Activated CD8-positive, alpha-beta T cell treated with anti-CD3 and anti-CD28 coated beads, Interleukin-2, amount 10 ng/mL, durations not matched to agents 7 days and 5 days (primary cell): ENCODE measurements at regions not wholly inside any gene's neighbourhood (a gene's known extent, or its start where the extent isn't known, plus 50 kb on each side); places are given as distances from the start of the nearest gene placed in this dataset.

ENCODE experiments used
- ATAC-seq: fragments of 150-1000 bp; cut with Tn5 transposase; one replicate; pipeline ENCODE4 v1.10.0; 2021; ENCODE audit warnings: moderate library complexity
- CTCF ChIA-PET: fragments of 350-600 bp; sonication (Branson Sonifier 250); formaldehyde crosslinking; loops from one replicate; lab custom pipeline; 2021; ENCODE audit warnings: antibody characterized with exemption; lab: Charles Lee
- POLR2A ChIA-PET: fragments of 350-600 bp; sonication (Branson Sonifier 250); formaldehyde crosslinking; loops from one replicate; lab custom pipeline; 2021; ENCODE audit warnings: antibody characterized with exemption; lab: Charles Lee
- DNase-seq: peaks from one replicate; pipeline ENCODE4 v3.0.0-alpha.2; 2020
- H3K27ac Mint-ChIP-seq: one replicate; pipeline ENCODE4 v1.8.0; 2021; ENCODE audit warnings: mild to moderate bottlenecking, mixed read lengths
- H3K27me3 Mint-ChIP-seq: one replicate; pipeline ENCODE4 v1.8.0; 2021; ENCODE audit warnings: low read depth, mixed read lengths
- H3K36me3 Mint-ChIP-seq: one replicate; pipeline ENCODE4 v1.8.0; 2021; ENCODE audit warnings: low read depth, mixed read lengths
- H3K4me1 Mint-ChIP-seq: one replicate; pipeline ENCODE4 v1.8.0; 2021; ENCODE audit warnings: low read depth, mixed read lengths
- H3K4me3 Mint-ChIP-seq: one replicate; pipeline ENCODE4 v1.8.0; 2021; ENCODE audit warnings: mild to moderate bottlenecking, mixed read lengths
- H3K9me3 Mint-ChIP-seq: one replicate; pipeline ENCODE4 v1.8.0; 2022; ENCODE audit warnings: mixed read lengths; ENCODE audit not compliant: insufficient read depth

DNA sequence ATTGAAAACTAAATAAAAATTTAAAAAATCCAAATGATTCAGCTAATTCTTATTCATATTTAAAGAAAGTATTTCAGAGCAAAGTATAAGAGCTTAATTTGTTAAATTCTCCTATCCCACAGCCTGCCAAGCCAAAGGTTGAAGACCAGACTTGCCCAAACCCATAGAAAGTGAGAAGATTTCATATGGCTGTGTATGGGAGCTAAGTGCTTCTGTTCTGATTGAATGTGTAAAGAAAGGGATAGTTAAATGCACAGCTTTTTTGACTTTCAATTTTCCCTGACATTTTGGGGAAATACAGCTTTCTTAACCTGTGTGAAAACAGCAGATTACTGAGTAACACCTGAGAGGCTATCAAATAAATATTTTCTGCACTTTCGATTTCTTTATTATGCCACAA lies 125.0 kb upstream of the MTAP start:
- ATAC-seq (no peak), DNase-seq (no peak)
- H3K9me3 Mint-ChIP-seq = no peaks in the 10 kb centered on the region
- no peaks in the 10 kb centered on the region for H3K36me3 Mint-ChIP-seq
- no peak overlapping the region for H3K4me3 Mint-ChIP-seq
- peaks cover 2% of the 10 kb centered on the region for H3K27me3 Mint-ChIP-seq
- H3K27ac Mint-ChIP-seq = no peak overlapping the region
- no peaks in the 10 kb centered on the region for H3K4me1 Mint-ChIP-seq
- ChIA-PET POLR2A (no interaction called here), CTCF (interaction anchor here (1.1 to 1.3 kb wide), 2 partner anchors 9 to 118 kb away, joined by 3 read pairs; no protein-coding TSS in a partner anchor)

DNA sequence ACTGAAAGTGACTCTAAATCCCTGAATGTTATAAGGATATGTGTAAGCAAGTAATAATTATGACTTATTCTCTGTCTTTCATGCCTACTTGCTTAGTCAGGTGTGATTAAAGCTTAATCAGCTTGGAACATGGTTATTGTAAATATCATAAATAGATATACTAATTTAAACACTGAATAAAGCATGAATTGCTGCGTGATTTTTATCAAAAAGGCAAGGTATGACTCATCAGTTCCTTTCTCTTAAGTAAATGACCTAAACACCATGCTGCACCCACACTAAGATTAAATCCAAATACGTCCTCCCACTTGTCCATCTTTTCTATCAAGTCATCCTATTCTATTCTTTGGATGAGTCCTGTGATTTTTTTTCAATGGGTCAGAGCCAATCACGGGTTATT lies 124.6 kb upstream of the MTAP start:
- CTCF ChIA-PET = interaction anchor here (1.1 to 1.3 kb wide), 2 partner anchors 9 to 119 kb away, joined by 3 read pairs; no protein-coding TSS in a partner anchor
- Mint-ChIP-seq H3K4me3 (no peak overlapping the region), H3K27me3 (peaks cover 2% of the 10 kb centered on the region), H3K4me1 (no peaks in the 10 kb centered on the region), H3K27ac (no peak overlapping the region), H3K9me3 (no peaks in the 10 kb centered on the region), H3K36me3 (no peaks in the 10 kb centered on the region)
- ATAC-seq (no peak), DNase-seq (no peak)
- POLR2A ChIA-PET = no interaction called here

DNA sequence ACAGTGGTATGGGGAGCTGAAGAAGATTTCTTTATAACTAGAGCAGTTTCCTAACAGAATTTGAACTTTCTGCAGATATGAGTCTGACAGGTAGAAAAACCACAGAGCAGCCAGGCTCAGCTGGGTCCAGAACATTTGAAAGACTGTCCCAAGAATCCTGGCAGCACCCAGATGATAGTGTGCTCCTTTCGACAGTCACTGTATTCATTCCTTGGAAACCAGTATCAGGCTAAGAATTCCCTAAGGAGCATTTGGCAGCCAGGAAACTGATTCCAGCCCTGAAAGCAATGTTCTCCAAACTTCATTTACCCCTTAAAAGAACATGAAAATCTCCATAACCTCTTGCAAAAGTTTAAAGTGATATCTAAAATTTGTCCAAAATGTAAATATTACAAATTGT lies 123.0 kb upstream of the MTAP start:
- CTCF ChIA-PET = interaction anchor here (1.0 kb wide), 1 partner anchor 110 kb away, joined by 3 read pairs; no protein-coding TSS in a partner anchor
- H3K27me3 Mint-ChIP-seq = peaks cover 2% of the 10 kb centered on the region

DNA sequence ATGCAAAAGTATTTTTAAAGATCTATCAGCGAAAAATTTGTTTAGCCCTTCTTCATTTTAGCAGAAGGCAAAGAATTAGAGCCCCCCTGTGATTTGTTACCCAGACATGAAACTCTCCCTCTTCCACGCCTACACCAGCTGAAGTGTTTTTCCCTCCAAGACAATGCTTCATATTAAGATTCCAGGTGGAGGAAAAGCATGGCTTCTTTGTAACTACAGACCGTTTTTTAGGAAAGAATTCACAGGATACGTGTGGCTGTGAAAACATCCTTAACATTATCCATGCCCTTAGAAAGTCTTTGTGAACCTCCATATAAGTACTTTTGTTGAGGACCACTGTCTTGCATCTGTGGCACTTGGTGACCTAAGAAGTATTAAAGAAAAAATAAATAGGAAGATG lies 121.8 kb upstream of the MTAP start:
- Mint-ChIP-seq H3K9me3 (no peaks in the 10 kb centered on the region), H3K27ac (no peak overlapping the region), H3K4me1 (peaks cover 13% of the 10 kb centered on the region), H3K4me3 (no peak overlapping the region), H3K36me3 (no peaks in the 10 kb centered on the region), H3K27me3 (peaks cover 2% of the 10 kb centered on the region)
- CTCF ChIA-PET = no interaction called here
- POLR2A ChIA-PET = no interaction called here
- ATAC-seq (no peak), DNase-seq (no peak)

More for the DNA sequence above, 123.0 kb upstream of the MTAP start:
- H3K27ac Mint-ChIP-seq = no peak overlapping the region
- no peak overlapping the region for H3K4me3 Mint-ChIP-seq
- no peaks in the 10 kb centered on the region for H3K9me3 Mint-ChIP-seq
- DNase-seq (no peak), ATAC-seq (no peak)
- no peaks in the 10 kb centered on the region for H3K36me3 Mint-ChIP-seq
- POLR2A ChIA-PET = no interaction called here
- H3K4me1 Mint-ChIP-seq = peaks cover 2% of the 10 kb centered on the region

DNA sequence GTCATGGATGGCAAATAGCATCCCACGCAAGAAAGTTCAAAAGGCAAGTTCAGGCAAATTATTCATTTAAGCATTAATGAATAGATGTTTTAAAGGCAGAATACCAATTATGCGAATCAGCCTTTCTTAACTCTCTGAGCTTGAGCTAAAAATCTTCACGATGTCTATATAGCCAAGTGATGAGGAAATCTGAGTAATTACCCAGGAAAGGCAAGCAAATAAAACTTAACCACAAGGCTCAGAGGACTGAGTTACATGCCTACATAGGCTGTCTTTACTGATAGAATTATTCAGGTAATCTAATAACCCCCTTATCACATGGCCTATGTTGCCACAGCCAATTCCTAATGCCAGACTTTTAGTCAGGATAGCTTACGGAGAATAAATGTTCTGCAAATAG lies 120.8 kb upstream of the MTAP start:
- no peak for DNase-seq
- H3K4me1 Mint-ChIP-seq = peaks cover 19% of the 10 kb centered on the region
- CTCF ChIA-PET = interaction anchor here (0.9 to 2.0 kb wide), 3 partner anchors 123 to 486 kb away, joined by 3 to 5 read pairs (median 3); no protein-coding TSS in a partner anchor

DNA sequence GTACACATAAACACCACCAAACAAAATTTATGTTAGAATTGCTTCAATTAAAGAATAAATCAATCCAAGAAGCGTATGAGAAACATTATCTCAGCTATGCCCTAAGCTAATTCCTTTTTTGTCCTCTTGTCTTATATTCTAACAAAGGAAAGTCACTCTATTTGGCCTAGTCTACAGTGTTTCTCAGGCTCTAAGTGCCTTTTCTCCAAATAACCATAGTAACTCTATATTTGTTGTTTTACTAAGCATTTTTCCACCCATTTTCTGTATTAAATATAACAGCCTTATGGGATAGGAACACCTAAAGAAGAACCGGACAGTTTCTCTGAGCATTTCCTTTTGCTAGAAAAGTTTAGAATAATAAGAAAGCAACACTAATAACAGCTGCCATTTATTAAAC lies 120.1 kb upstream of the MTAP start:
- ATAC-seq (no peak), DNase-seq (no peak)
- Mint-ChIP-seq H3K4me1 (peaks cover 19% of the 10 kb centered on the region), H3K36me3 (no peaks in the 10 kb centered on the region), H3K4me3 (no peak overlapping the region), H3K27ac (no peak overlapping the region), H3K9me3 (no peaks in the 10 kb centered on the region), H3K27me3 (peaks cover 2% of the 10 kb centered on the region)
- ChIA-PET CTCF (interaction anchor here (0.9 to 2.0 kb wide), 4 partner anchors 10 to 487 kb away, joined by 3 to 5 read pairs (median 3); no protein-coding TSS in a partner anchor), POLR2A (no interaction called here)

More for the DNA sequence above, 120.8 kb upstream of the MTAP start:
- no peak for ATAC-seq
- no peaks in the 10 kb centered on the region for H3K36me3 Mint-ChIP-seq
- no peak overlapping the region for H3K4me3 Mint-ChIP-seq
- POLR2A ChIA-PET = no interaction called here
- H3K9me3 Mint-ChIP-seq = no peaks in the 10 kb centered on the region
- peaks cover 2% of the 10 kb centered on the region for H3K27me3 Mint-ChIP-seq
- no peak overlapping the region for H3K27ac Mint-ChIP-seq

DNA sequence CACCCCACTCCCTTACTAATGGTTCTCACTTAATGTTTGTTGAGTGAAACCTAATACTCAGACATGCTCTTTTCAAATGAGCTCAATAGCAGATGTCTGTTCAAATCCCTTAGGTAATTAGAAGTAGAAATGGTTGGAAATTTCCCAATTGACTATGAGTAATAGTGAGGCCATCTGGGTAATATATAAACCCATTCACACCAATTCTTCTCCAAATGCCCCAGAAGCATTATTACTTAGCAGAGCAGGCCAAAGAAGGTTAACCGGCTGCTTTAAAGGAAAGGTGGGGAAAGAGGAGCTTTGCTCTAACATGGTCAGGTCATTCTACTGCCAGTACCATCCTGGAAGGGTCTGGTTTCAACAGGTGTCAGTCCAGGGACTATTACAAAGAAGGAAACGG lies 119.5 kb upstream of the MTAP start:
- Mint-ChIP-seq H3K4me1 (peaks cover 19% of the 10 kb centered on the region), H3K27ac (no peak overlapping the region), H3K27me3 (peaks cover 2% of the 10 kb centered on the region), H3K4me3 (no peak overlapping the region), H3K9me3 (no peaks in the 10 kb centered on the region), H3K36me3 (no peaks in the 10 kb centered on the region)
- ChIA-PET POLR2A (no interaction called here), CTCF (interaction anchor here (1.1 to 2.0 kb wide), 2 partner anchors 10 to 447 kb away, joined by 3 to 5 read pairs; no protein-coding TSS in a partner anchor)
- ATAC-seq (no peak), DNase-seq (no peak)

DNA sequence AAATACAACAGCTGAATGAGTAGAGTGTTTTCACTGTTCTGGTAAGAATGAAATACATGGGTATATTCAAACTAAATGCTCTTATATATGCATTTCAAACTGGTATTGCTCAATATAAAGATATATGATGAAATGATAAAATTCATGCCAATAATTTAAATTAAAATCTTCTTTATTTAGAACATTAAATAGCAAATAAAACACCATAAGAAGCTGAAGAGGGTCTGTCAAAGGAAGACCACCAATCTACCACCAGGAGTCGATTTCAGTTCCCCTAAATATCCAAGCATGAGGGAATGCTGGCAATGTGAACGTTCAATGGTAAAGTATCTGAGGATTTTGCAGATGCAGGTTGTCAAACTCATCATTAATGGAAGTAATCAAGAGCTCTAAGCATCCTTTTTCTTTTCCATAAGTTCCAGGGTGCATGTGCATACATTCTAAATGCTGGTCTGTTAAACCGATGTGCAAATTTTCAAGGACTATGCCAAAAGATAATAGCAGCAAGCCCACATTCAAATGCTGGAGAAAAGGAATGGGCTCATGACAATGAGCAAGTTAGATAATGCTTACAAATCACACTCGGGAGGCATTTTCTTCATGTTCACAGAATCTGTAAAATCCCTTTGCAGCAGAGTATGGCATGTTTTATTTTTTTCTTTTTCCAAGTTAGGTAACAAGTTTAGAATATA lies 118.8 kb upstream of the MTAP start:
- Mint-ChIP-seq H3K4me1 (peaks cover 23% of the 10 kb centered on the region), H3K9me3 (no peaks in the 10 kb centered on the region), H3K4me3 (no peak overlapping the region), H3K27ac (no peak overlapping the region), H3K36me3 (no peaks in the 10 kb centered on the region), H3K27me3 (peaks cover 2% of the 10 kb centered on the region)
- ChIA-PET POLR2A (no interaction called here), CTCF (interaction anchor here (1.1 to 2.0 kb wide), 2 partner anchors 11 to 448 kb away, joined by 3 to 5 read pairs; no protein-coding TSS in a partner anchor)
- ATAC-seq = no peak
- DNase-seq = no peak

DNA sequence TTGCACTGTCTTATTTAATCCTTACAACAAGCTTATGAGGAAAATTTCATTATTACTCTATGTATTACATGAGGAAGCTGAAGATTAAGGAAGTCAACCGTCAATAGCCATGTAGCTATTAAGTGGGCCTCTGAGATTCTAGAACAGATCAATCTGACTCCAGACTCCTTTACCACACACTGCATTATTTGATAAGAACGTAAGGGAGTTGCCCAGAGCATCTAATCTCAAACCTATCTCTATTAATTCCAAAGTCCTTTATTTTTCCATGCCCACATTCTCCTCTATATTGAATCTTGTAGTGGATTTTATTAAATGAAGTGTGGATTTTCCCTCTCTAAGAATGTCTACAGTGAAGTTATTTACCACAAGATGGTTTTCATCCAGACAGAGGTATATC lies 118.2 kb upstream of the MTAP start:
- Mint-ChIP-seq H3K36me3 (no peaks in the 10 kb centered on the region), H3K4me3 (no peak overlapping the region), H3K9me3 (no peaks in the 10 kb centered on the region), H3K27ac (no peak overlapping the region), H3K4me1 (peaks cover 23% of the 10 kb centered on the region), H3K27me3 (peaks cover 2% of the 10 kb centered on the region)
- CTCF ChIA-PET = no interaction called here
- ATAC-seq = no peak
- POLR2A ChIA-PET = no interaction called here
- no peak for DNase-seq

DNA sequence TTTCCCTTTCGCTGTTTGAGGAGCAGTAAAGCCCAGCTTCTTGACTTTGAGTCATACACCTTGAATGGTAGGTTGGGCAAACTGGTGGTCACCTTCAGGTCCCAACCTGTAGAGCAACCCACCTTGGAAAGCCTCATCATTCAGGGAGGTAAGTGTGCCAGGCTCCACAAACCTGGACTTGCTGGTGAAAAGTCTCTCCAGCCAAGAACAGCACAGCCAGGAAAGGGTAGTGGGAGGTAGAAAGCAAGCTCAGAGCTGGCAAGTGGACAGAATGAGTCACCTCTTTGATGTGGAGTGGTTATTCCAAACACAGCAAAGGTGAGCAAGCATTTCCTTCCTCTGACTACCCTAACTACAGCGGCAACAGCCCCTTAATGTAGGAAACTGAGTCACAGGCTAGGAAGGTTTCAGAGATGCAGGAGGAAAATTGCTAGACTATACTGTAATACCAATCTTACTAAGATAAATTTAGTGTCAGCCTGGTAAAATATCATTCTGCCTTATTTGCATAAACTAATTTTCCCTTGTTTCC lies 117.5 kb upstream of the MTAP start:
- Mint-ChIP-seq H3K9me3 (no peaks in the 10 kb centered on the region), H3K36me3 (no peaks in the 10 kb centered on the region), H3K4me1 (peaks cover 23% of the 10 kb centered on the region), H3K27me3 (peaks cover 2% of the 10 kb centered on the region), H3K27ac (peak overlapping the region; percentile 35), H3K4me3 (no peak overlapping the region)
- DNase-seq (peak; percentile 43), ATAC-seq (peak; percentile 68)
- ChIA-PET POLR2A (no interaction called here), CTCF (no interaction called here)

DNA sequence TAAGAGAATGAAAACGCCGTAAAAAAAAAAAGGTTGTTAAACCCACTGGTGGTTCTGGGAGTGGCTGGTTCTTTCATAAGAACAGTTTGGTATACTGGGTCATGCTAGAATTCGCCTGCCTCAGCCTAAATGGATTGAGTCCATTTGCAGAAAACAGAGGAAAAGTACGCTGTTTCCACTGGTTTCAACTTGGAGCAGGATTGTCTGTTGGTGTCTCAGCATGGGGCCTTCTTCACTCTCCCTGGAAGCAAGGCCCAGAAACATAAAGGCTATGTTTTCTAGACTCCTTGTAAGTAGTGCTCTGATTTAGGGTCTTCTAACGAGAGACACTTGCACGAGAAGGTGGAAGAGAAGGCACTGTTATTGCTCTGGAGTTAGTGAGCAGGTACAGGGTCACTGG lies 116.9 kb upstream of the MTAP start:
- ATAC-seq (no peak), DNase-seq (no peak)
- H3K36me3 Mint-ChIP-seq = no peaks in the 10 kb centered on the region
- peaks cover 1% of the 10 kb centered on the region for H3K27me3 Mint-ChIP-seq
- peaks cover 23% of the 10 kb centered on the region for H3K4me1 Mint-ChIP-seq
- CTCF ChIA-PET = no interaction called here
- H3K27ac Mint-ChIP-seq = no peak overlapping the region
- no peak overlapping the region for H3K4me3 Mint-ChIP-seq
- POLR2A ChIA-PET = no interaction called here
- H3K9me3 Mint-ChIP-seq = no peaks in the 10 kb centered on the region

DNA sequence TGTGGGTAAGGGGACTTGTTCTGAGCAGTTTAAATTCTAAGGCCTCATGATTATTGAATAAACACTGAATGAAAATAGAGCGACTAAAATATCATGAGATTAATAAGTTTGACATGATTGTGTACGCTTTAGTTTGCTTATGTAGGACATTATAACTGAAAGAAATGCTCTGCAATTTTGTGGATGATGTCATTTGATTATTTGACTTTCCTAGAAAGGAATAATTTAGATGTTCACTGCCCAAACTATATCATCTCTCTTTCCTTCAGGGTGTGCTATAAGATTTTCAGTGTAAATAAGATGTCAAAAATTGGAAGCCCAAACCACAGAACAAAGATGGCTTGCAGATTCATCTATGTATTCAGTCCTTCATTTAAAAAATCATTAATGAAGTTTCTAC lies 115.7 kb upstream of the MTAP start:
- Mint-ChIP-seq H3K27ac (no peak overlapping the region), H3K36me3 (no peaks in the 10 kb centered on the region), H3K9me3 (no peaks in the 10 kb centered on the region), H3K4me1 (peaks cover 23% of the 10 kb centered on the region), H3K4me3 (no peak overlapping the region), H3K27me3 (no peaks in the 10 kb centered on the region)
- DNase-seq (no peak), ATAC-seq (no peak)
- ChIA-PET CTCF (interaction anchor here (0.8 kb wide), 1 partner anchor 22 kb away, joined by 4 read pairs; no protein-coding TSS in a partner anchor), POLR2A (no interaction called here)
